ENCODE measurements at regions not wholly inside any gene's neighbourhood (a gene's known extent, or its start where the extent isn't known, plus 50 kb on each side); places are given as distances from the start of the nearest gene placed in this dataset.

DNA sequence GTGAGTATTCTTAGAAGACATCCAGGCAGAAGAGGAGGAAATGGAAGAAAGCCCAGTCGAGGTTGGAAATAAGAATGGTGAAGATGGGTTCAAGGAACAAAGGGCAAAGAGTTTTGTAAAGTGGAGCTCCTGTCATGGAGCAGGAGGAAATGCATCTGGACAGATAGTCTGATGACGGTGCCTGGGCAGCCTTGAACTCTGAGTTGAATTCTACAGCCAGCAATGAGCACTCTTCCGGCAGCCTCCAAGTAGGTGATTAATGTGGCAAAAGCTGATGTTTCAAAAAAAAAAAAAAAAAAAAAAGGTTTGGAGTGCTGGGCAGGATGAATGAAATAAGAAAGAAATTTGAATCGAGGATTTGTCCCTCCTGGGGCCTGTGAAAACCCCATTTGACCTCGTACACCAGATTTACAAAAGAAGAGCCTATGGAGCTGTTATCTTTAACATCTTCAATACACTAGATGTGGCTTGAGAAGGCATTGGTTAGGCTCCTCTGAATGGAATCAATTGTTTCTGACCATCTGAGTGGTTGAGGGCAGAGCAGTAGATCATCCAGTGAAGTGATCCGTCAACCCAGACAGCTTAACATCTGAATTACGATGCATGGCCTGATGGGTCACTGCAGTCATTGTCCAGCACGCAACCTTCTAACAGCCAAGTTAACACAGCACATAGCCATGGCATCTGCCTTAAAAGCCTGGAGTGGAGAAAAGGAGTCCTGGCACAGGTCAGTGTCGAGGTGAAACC lies 449.7 kb downstream of the TXNL1 start:
- TF ChIP-seq POLR2A (IDR thresholded peaks at IDR 0.05; ENCODE audit: low read depth, low read length) (no peak), TAF1 (IDR thresholded peaks at IDR 0.05; ENCODE audit: low read depth, low read length) (no peak), POLR2AphosphoS5 (IDR thresholded peaks at IDR 0.05; ENCODE audit: low read depth, low read length) (no peak), PAX5 (IDR thresholded peaks at IDR 0.05; ENCODE audit: insufficient read depth, low read length, severe bottlenecking) (no peak)

Data from GM12891 (cell line).